Vagina (tissue), 2 donors: ENCODE measurements at regions not wholly inside any gene's neighbourhood (a gene's known extent, or its start where the extent isn't known, plus 50 kb on each side); places are given as distances from the start of the nearest gene placed in this dataset.

Source experiments
- DNase-seq, 2 donors: peaks; one replicate each; pipeline ENCODE4 v3.0.0-alpha.2; 2017; ENCODE audit errors: extremely low spot score in 2 of 2
- H3K27ac ChIP-seq: fragments of 200-600 bp; sonication (generic); one replicate; pipeline ENCODE4 v1.5.1; 2019
- H3K27me3 ChIP-seq: fragments of 200-600 bp; sonication (generic); one replicate; pipeline ENCODE4 v1.5.1; 2019
- H3K36me3 ChIP-seq, 2 donors: fragments of 200-600 bp; sonication (generic); one replicate each; pipeline ENCODE4 v1.5.1; 2017 to 2019
- H3K4me1 ChIP-seq: fragments of 200-600 bp; sonication (generic); one replicate; pipeline ENCODE4 v1.5.1; 2019
- H3K4me3 ChIP-seq, 2 donors: fragments of 200-600 bp; sonication (generic); 1 replicate in 1 of 2; 2 replicates in 1 of 2; pipeline ENCODE4 v1.5.1; 2016 to 2019
- H3K9me3 ChIP-seq: fragments of 200-600 bp; sonication (generic); one replicate; pipeline ENCODE4 v1.5.1; 2019
- CTCF ChIP-seq, 3 experiments: fragments of 450-650 bp in 2 of 3; fragments of 200-600 bp in 1 of 3; sonication (generic) in 1 of 3; IDR thresholded peaks; one replicate each; pipeline ENCODE4 v1.5.1; 2017 to 2019; ENCODE audit warnings: antibody characterized with exemption in 3 of 3, mild to moderate bottlenecking in 2 of 3, moderate library complexity in 2 of 3
- POLR2A ChIP-seq, 2 donors: fragments of 450-650 bp; IDR thresholded peaks; one replicate each; pipeline ENCODE4 v1.6.1; 2017; ENCODE audit warnings: antibody characterized with exemption in 2 of 2, mild to moderate bottlenecking in 2 of 2, moderate library complexity in 2 of 2
- POLR2AphosphoS5 ChIP-seq, 2 donors: sonication (generic); formaldehyde crosslinking; IDR thresholded peaks; one replicate each; pipeline ENCODE4 v1.9.0; 2017; ENCODE audit warnings: antibody characterized with exemption in 2 of 2, mild to moderate bottlenecking in 2 of 2, low read depth in 1 of 2; ENCODE audit not compliant: insufficient read depth in 1 of 2
- intact Hi-C: fragments of 100-400 bp; cut with DNase I; formaldehyde crosslinking; loops from one replicate; pipeline ENCODE4 v1.15.1; 2023

GRCh38 chr3:14324224-14324944 is 78.0 kb upstream of the SLC6A6 start:
- H3K4me3 ChIP-seq: no peak overlapping the region
- H3K36me3 ChIP-seq: no peaks in the 10 kb centered on the region
- no peaks in the 10 kb centered on the region for H3K27me3 ChIP-seq
- DNase-seq: no peak
- TF ChIP-seq POLR2A (IDR thresholded peaks at IDR 0.05) (no peak), CTCF (IDR thresholded peaks at IDR 0.05) (no peak), POLR2AphosphoS5 (IDR thresholded peaks at IDR 0.05; ENCODE audit: insufficient read depth in 1 of 2, low read depth in 1 of 2) (no peak)
- no peaks in the 10 kb centered on the region for H3K4me1 ChIP-seq
- H3K9me3 ChIP-seq: no peaks in the 10 kb centered on the region
- intact Hi-C loops: no loop called here
- H3K27ac ChIP-seq: no peak overlapping the region

- Histone ChIP-seq H3K27ac (no peak overlapping the region), H3K9me3 (no peaks in the 10 kb centered on the region), H3K27me3 (no peaks in the 10 kb centered on the region), H3K4me3 (no peak overlapping the region), H3K4me1 (no peaks in the 10 kb centered on the region), H3K36me3 (no peaks in the 10 kb centered on the region)
- TF ChIP-seq POLR2A (IDR thresholded peaks at IDR 0.05) (no peak), POLR2AphosphoS5 (IDR thresholded peaks at IDR 0.05; ENCODE audit: insufficient read depth in 1 of 2, low read depth in 1 of 2) (no peak), CTCF (IDR thresholded peaks at IDR 0.05) (no peak)
- no peak for DNase-seq
- intact Hi-C loops: no loop called here
These were observed 74.0 kb upstream of the SLC6A6 start for GRCh38 chr3:14328422-14328821.

DNA sequence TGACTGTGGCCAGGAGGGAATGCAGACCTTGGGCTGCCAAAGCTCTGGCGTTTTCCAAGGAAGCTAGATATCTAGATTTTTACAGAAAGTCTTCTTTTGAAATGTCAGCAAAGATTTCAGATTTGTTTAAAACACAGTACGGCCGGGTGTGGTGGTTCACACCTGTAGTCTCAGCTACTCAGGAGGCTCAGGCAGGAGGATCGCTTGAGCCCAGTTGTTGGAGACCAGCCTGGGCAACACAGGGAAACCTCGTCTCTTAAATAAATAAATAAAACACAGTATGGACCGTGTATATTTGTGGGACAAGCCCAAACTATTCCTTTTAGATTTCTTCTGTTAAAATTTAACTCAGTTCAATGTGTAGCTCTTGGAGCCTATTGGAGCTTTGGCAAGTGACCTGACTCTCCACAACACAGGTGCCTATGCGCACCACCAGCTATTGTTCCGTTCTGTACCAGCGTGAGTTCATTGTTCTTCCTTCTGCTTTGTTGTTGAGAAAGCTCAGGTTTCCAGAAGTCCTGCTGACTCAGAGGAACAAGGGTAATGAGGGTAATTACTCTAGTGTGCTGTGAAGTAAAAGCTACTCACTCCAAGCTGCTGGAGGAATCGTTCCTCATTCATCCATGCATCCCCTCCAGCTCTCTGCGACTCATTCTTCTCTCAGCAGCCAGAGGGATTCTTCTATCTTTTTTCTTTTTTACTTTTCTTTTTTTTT is 73.1 kb upstream of the SLC6A6 start:
- no peak for TF ChIP-seq CTCF (IDR thresholded peaks at IDR 0.05)
- no peak for TF ChIP-seq POLR2A (IDR thresholded peaks at IDR 0.05)
- no peak for TF ChIP-seq POLR2AphosphoS5 (IDR thresholded peaks at IDR 0.05; ENCODE audit: insufficient read depth in 1 of 2, low read depth in 1 of 2)
- Histone ChIP-seq H3K9me3 (no peaks in the 10 kb centered on the region), H3K4me1 (no peaks in the 10 kb centered on the region), H3K4me3 (no peak overlapping the region), H3K27me3 (no peaks in the 10 kb centered on the region), H3K27ac (no peak overlapping the region), H3K36me3 (no peaks in the 10 kb centered on the region)
- DNase-seq: no peak
- intact Hi-C loops: no loop called here

GRCh38 chr3:14329842-14330241 is 72.6 kb upstream of the SLC6A6 start:
- no peaks in the 10 kb centered on the region for H3K36me3 ChIP-seq
- intact Hi-C loops: no loop called here
- H3K4me3 ChIP-seq: no peak overlapping the region
- H3K9me3 ChIP-seq: no peaks in the 10 kb centered on the region
- H3K27ac ChIP-seq: no peak overlapping the region
- DNase-seq: no peak
- H3K27me3 ChIP-seq: no peaks in the 10 kb centered on the region
- H3K4me1 ChIP-seq: no peaks in the 10 kb centered on the region
- TF ChIP-seq POLR2AphosphoS5 (IDR thresholded peaks at IDR 0.05; ENCODE audit: insufficient read depth in 1 of 2, low read depth in 1 of 2) (no peak), POLR2A (IDR thresholded peaks at IDR 0.05) (no peak), CTCF (IDR thresholded peaks at IDR 0.05) (no peak)

DNA sequence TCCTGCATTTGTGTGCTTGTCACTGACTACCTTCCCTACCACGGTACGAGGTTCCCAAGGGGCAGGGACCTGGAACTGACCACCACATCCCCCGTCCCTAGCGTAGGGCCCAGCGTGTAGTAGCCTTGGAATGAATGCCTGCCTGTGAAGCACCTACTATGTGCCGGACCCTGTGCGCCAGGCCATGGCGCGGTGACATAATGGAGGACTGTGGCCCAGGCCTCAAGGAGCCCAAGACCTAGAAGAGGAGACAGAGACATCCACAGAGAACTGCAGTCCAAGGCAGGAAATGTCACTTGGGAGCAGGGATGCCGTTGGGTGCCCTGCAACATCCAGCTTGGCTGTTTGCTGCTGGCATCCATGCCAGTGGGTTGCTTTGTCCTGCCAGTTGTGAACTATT is 71.9 kb upstream of the SLC6A6 start:
- no peaks in the 10 kb centered on the region for H3K9me3 ChIP-seq
- H3K27me3 ChIP-seq: no peaks in the 10 kb centered on the region
- H3K4me3 ChIP-seq: no peak overlapping the region
- intact Hi-C loops: no loop called here
- no peak overlapping the region for H3K27ac ChIP-seq
- H3K36me3 ChIP-seq: no peaks in the 10 kb centered on the region
- DNase-seq: no peak
- no peaks in the 10 kb centered on the region for H3K4me1 ChIP-seq
- TF ChIP-seq POLR2A (IDR thresholded peaks at IDR 0.05): no peak
- no peak for TF ChIP-seq POLR2AphosphoS5 (IDR thresholded peaks at IDR 0.05; ENCODE audit: insufficient read depth in 1 of 2, low read depth in 1 of 2)
- no peak for TF ChIP-seq CTCF (IDR thresholded peaks at IDR 0.05)
